Uterus (tissue), 3 donors: ENCODE measurements at regions not wholly inside any gene's neighbourhood (a gene's known extent, or its start where the extent isn't known, plus 50 kb on each side); places are given as distances from the start of the nearest gene placed in this dataset.

Experiments used
- DNase-seq, 2 donors: peaks; one replicate each; pipeline ENCODE4 v3.0.0-alpha.2; 2019 to 2020
- H3K27ac ChIP-seq, 2 donors: fragments of 200-600 bp; sonication (generic); 1 replicate in 1 of 2; 2 replicates in 1 of 2; pipeline ENCODE4 v1.5.1; 2016 to 2018
- H3K27me3 ChIP-seq, 2 donors: fragments of 200-600 bp; sonication (generic); one replicate each; pipeline ENCODE4 v1.5.1; 2018 to 2019; ENCODE audit warnings: control low read depth in 1 of 2
- H3K36me3 ChIP-seq, 2 donors: fragments of 200-600 bp; sonication (generic); one replicate each; pipeline ENCODE4 v1.5.1; 2019; ENCODE audit warnings: control low read depth in 1 of 2
- H3K4me1 ChIP-seq, 2 donors: fragments of 200-600 bp; sonication (generic); one replicate each; pipeline ENCODE4 v1.5.1; 2018 to 2019; ENCODE audit warnings: control low read depth in 1 of 2
- H3K4me3 ChIP-seq, 2 donors: fragments of 200-600 bp; sonication (generic); 1 replicate in 1 of 2; 2 replicates in 1 of 2; pipeline ENCODE4 v1.5.1; 2018 to 2019; ENCODE audit warnings: mild to moderate bottlenecking in 1 of 2
- H3K9me3 ChIP-seq, 2 donors: fragments of 200-600 bp; sonication (generic); one replicate each; pipeline ENCODE4 v1.5.1; 2019; ENCODE audit warnings: control low read depth in 1 of 2
- POLR2A ChIP-seq, 2 donors: fragments of 450-650 bp; IDR thresholded peaks; one replicate each; pipeline ENCODE4 v1.6.1; 2016; ENCODE audit warnings: antibody characterized with exemption in 2 of 2, mild to moderate bottlenecking in 1 of 2, moderate library complexity in 1 of 2
- intact Hi-C: fragments of 100-400 bp; cut with DNase I; formaldehyde crosslinking; loops from one replicate; pipeline ENCODE4 v1.15.1; 2023; ENCODE audit warnings: low total_unique reads
- TF ChIP-seq, protein P1 (sequence below), 4 experiments: fragments of 200-600 bp in 2 of 4; fragments of 450-650 bp in 2 of 4; sonication (generic) in 2 of 4; IDR thresholded peaks; one replicate each; pipeline ENCODE4 v1.5.1; 2016 to 2019; ENCODE audit warnings: antibody characterized with exemption in 4 of 4, mild to moderate bottlenecking in 2 of 4, moderate library complexity in 1 of 4
- donor health status: DM: yes; HTN: yes; CAD: no.

DNA sequence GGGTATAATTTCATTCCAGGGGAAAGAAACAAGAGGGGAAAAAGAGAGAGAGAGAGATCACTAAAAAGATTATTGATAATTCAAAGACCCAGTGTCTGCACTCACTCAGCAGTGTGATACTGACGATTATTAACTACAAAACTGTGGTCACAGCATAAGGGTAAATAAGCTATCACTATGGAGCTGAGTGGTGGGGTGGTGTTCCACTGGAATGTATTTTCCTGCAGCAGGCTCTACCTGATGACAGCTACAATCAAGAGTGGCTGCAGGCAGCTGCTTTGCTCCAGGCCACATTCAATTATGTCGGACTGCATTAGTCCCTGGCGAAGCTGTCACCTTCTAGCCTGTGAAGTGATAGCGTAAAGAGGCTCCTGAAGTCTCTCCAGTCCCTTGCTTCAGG is 122.2 kb upstream of the TFAP2D start:
- no peak for DNase-seq
- TF ChIP-seq, protein P1, sequence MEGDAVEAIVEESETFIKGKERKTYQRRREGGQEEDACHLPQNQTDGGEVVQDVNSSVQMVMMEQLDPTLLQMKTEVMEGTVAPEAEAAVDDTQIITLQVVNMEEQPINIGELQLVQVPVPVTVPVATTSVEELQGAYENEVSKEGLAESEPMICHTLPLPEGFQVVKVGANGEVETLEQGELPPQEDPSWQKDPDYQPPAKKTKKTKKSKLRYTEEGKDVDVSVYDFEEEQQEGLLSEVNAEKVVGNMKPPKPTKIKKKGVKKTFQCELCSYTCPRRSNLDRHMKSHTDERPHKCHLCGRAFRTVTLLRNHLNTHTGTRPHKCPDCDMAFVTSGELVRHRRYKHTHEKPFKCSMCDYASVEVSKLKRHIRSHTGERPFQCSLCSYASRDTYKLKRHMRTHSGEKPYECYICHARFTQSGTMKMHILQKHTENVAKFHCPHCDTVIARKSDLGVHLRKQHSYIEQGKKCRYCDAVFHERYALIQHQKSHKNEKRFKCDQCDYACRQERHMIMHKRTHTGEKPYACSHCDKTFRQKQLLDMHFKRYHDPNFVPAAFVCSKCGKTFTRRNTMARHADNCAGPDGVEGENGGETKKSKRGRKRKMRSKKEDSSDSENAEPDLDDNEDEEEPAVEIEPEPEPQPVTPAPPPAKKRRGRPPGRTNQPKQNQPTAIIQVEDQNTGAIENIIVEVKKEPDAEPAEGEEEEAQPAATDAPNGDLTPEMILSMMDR (IDR thresholded peaks at IDR 0.05), result no peak
- no peak for TF ChIP-seq POLR2A (IDR thresholded peaks at IDR 0.05)
- intact Hi-C loops, result no loop called here
- no peaks in the 10 kb centered on the region for H3K36me3 ChIP-seq
- no peaks in the 10 kb centered on the region for H3K27me3 ChIP-seq
- H3K4me1 ChIP-seq, result no peaks in the 10 kb centered on the region
- no peak overlapping the region for H3K27ac ChIP-seq
- no peaks in the 10 kb centered on the region for H3K9me3 ChIP-seq
- no peak overlapping the region for H3K4me3 ChIP-seq

DNA sequence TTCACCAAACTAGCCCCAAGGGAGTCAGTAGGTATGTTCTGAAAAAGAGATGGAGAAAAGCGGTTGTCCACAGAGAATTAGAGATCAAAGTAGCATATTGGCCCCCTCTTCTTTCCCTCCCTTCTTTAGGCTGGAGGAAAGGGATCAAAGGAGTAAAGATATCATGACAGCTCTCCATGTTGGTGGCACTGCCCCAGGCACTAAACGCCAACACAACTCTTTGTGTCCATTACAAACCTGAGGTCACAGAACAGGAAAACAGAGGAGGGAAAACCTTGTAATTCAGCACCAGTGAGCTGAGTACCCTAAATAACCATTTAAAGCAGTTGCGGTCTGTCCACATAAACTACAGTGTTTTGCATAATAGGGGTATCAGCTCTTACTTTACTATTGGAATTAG is 113.0 kb upstream of the TFAP2D start:
- intact Hi-C loops, result no loop called here
- no peak overlapping the region for H3K4me3 ChIP-seq
- no peak overlapping the region for H3K27ac ChIP-seq
- H3K4me1 ChIP-seq, result no peaks in the 10 kb centered on the region
- H3K27me3 ChIP-seq, result no peaks in the 10 kb centered on the region
- TF ChIP-seq, protein P1 (IDR thresholded peaks at IDR 0.05), result no peak
- TF ChIP-seq POLR2A (IDR thresholded peaks at IDR 0.05), result no peak
- no peak for DNase-seq
- no peaks in the 10 kb centered on the region for H3K36me3 ChIP-seq
- no peaks in the 10 kb centered on the region for H3K9me3 ChIP-seq

DNA sequence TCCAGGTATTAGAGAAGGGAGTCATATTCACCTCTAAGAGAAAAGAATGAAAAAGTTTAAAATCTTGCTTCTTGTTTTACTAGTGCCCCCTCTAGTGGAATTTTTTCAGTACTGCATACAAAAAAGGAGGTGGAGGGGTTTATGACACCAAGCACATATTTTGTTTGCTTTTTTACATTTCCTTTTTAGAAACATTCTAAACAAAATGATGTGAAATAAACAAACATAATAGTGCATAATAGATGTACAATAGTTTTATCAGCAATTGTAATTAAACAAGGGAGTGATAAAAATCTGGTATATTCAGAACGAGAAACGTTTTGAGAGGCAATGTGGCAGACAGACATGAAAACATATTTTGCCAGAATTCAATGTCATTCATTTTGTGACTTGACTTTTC is 111.0 kb upstream of the TFAP2D start:
- Histone ChIP-seq H3K27ac (no peak overlapping the region), H3K9me3 (no peaks in the 10 kb centered on the region), H3K4me1 (no peaks in the 10 kb centered on the region), H3K36me3 (no peaks in the 10 kb centered on the region), H3K4me3 (no peak overlapping the region), H3K27me3 (no peaks in the 10 kb centered on the region)
- intact Hi-C loops, result no loop called here
- TF ChIP-seq, protein P1 (IDR thresholded peaks at IDR 0.05), result peak in 3 of 4 experiments; percentile 28 to 45 (median 32)
- TF ChIP-seq POLR2A (IDR thresholded peaks at IDR 0.05), result no peak
- no peak for DNase-seq

DNA sequence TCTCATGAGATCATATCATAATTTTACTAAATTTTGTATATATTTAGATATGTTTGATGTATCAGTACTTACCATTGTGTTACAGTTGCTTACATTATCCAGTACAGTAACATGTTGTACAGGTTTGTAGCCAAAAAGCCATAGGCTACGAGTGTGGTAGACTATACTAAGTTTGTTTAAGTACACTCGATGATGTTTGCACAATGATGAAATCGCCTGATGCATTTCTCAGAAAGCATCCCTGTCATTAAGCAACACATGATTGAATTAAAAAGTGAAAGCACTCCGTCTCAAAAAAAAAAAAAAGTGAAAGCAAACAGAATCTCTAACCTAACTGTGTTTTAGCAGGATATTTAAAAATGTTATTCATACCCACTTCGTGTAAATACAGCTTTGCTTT is 104.9 kb upstream of the TFAP2D start:
- Histone ChIP-seq H3K27me3 (no peaks in the 10 kb centered on the region), H3K36me3 (no peaks in the 10 kb centered on the region), H3K4me1 (no peaks in the 10 kb centered on the region), H3K27ac (no peak overlapping the region), H3K4me3 (no peak overlapping the region), H3K9me3 (no peaks in the 10 kb centered on the region)
- no peak for DNase-seq
- intact Hi-C loops, result no loop called here
- TF ChIP-seq, protein P1 (IDR thresholded peaks at IDR 0.05), result no peak
- no peak for TF ChIP-seq POLR2A (IDR thresholded peaks at IDR 0.05)

DNA sequence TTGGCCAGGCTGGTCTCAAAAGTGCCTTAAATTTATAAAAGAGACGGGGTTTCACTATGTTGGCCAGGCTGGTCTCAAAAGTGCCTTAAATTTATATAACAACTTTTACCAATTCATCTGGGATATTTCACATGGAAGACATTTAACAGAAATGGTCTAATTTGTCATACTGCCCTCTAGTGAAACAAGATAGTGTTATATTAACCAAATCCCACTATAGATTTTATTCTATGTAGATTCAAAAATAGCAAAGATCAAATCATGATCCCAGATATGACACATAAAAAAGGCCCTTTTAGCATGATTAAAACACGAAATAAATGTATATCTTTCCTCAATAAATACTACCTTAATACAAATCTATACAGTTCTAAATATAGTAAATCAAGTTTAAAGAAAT is 102.8 kb upstream of the TFAP2D start:
- H3K36me3 ChIP-seq, result no peaks in the 10 kb centered on the region
- TF ChIP-seq POLR2A (IDR thresholded peaks at IDR 0.05), result no peak
- TF ChIP-seq, protein P1 (IDR thresholded peaks at IDR 0.05), result no peak

More for the DNA sequence above, 102.8 kb upstream of the TFAP2D start:
- no peak overlapping the region for H3K27ac ChIP-seq
- no peak for DNase-seq
- H3K4me3 ChIP-seq, result no peak overlapping the region
- H3K9me3 ChIP-seq, result no peaks in the 10 kb centered on the region
- no peaks in the 10 kb centered on the region for H3K27me3 ChIP-seq
- H3K4me1 ChIP-seq, result no peaks in the 10 kb centered on the region
- intact Hi-C loops, result no loop called here
